ENCODE measurements at regions not wholly inside any gene's neighbourhood (a gene's known extent, or its start where the extent isn't known, plus 50 kb on each side); places are given as distances from the start of the nearest gene placed in this dataset.
A peak's percentile ranks its signal among the peaks of the same experiment; 100 is the strongest.

GRCh38 chr5:5716665-5717064 lies 294.2 kb downstream of the ICE1 start:
- Histone ChIP-seq H3K4me3 (no peak overlapping the region), H3K9me3 (replicated peaks in 1 of 3) (no peaks in the 10 kb centered on the region), H3K27me3 (no peaks in the 10 kb centered on the region), H3K27ac (no peak overlapping the region), H3K4me1 (replicated peaks in 1 of 2) (peaks cover 0 to 2% of the 10 kb centered on the region in 2 donors), H3K36me3 (replicated peaks in 1 of 2) (no peaks in the 10 kb centered on the region)
- 75 to 87% (median 77%) methylated on average over 5 of the region's 5 CpGs for WGBS, 4 donors
- DNase-seq: no peak
- intact Hi-C loops (cut with DNase I): no loop called here
- TF ChIP-seq CTCF (IDR thresholded peaks at IDR 0.05) (no peak), POLR2A (IDR thresholded peaks at IDR 0.05) (no peak)

GRCh38 chr5:5711592-5711991 lies 289.1 kb downstream of the ICE1 start:
- 46 to 75% (median 65%) methylated on average over 1 of the region's 1 CpG for WGBS, 4 donors
- TF ChIP-seq POLR2A (IDR thresholded peaks at IDR 0.05) (no peak), CTCF (IDR thresholded peaks at IDR 0.05) (no peak)

GRCh38 chr5:5711112-5711511 lies 288.6 kb downstream of the ICE1 start:
- TF ChIP-seq POLR2A (IDR thresholded peaks at IDR 0.05) (no peak), CTCF (IDR thresholded peaks at IDR 0.05) (no peak)
- Histone ChIP-seq H3K27me3 (no peaks in the 10 kb centered on the region), H3K27ac (peak overlapping the region in 2 of 5 donors; percentile 27 to 75), H3K4me1 (replicated peaks in 1 of 2) (peaks cover 6 to 17% of the 10 kb centered on the region in 2 donors), H3K36me3 (replicated peaks in 1 of 2) (no peaks in the 10 kb centered on the region), H3K4me3 (peak overlapping the region in 1 of 4 donors; percentile 7), H3K9me3 (replicated peaks in 1 of 3) (no peaks in the 10 kb centered on the region)
- 0 to 13% (median 6%) methylated on average over 2 of the region's 2 CpGs for WGBS, 4 donors
- intact Hi-C loops (cut with DNase I): no loop called here
- no peak for DNase-seq

More at GRCh38 chr5:5711592-5711991, 289.1 kb downstream of the ICE1 start:
- no peaks in the 10 kb centered on the region for H3K9me3 ChIP-seq (replicated peaks in 1 of 3)
- peak overlapping the region in 1 of 5 donors; percentile 9 for H3K27ac ChIP-seq
- no peak for DNase-seq
- peaks cover 6 to 17% of the 10 kb centered on the region in 2 donors for H3K4me1 ChIP-seq (replicated peaks in 1 of 2)
- intact Hi-C loops (cut with DNase I): no loop called here
- H3K27me3 ChIP-seq: no peaks in the 10 kb centered on the region
- no peak overlapping the region for H3K4me3 ChIP-seq
- no peaks in the 10 kb centered on the region for H3K36me3 ChIP-seq (replicated peaks in 1 of 2)

GRCh38 chr5:5710471-5710870 lies 288.0 kb downstream of the ICE1 start:
- H3K4me1 ChIP-seq (replicated peaks in 1 of 2): peaks cover 6 to 17% of the 10 kb centered on the region in 2 donors
- peak overlapping the region in 2 of 5 donors; percentile 27 to 75 for H3K27ac ChIP-seq
- H3K36me3 ChIP-seq (replicated peaks in 1 of 2): no peaks in the 10 kb centered on the region
- WGBS, 4 donors: 31 to 43% (median 37%) methylated on average over 8 of the region's 8 CpGs
- H3K27me3 ChIP-seq: no peaks in the 10 kb centered on the region
- TF ChIP-seq CTCF (IDR thresholded peaks at IDR 0.05): no peak
- TF ChIP-seq POLR2A (IDR thresholded peaks at IDR 0.05): no peak
- intact Hi-C loops (cut with DNase I): no loop called here
- no peaks in the 10 kb centered on the region for H3K9me3 ChIP-seq (replicated peaks in 1 of 3)
- H3K4me3 ChIP-seq: peak overlapping the region in 1 of 4 donors; percentile 7
- peak; percentile 19 to 74 (median 49) for DNase-seq

Data from adrenal gland (tissue), 9 donors.